GM12878 (cell line): ENCODE measurements at regions not wholly inside any gene's neighbourhood (a gene's known extent, or its start where the extent isn't known, plus 50 kb on each side); places are given as distances from the start of the nearest gene placed in this dataset.
A peak's percentile ranks its signal among the peaks of the same experiment; 100 is the strongest.

Experiments used
- NBN ChIP-seq: fragments of 450-650 bp; IDR thresholded peaks from 2 replicates; pipeline ENCODE4 v1.6.1; 2016
- NFYA ChIP-seq: IDR thresholded peaks from 2 replicates; pipeline ENCODE4 v1.6.1; 2011; ENCODE audit warnings: low read depth, mild to moderate bottlenecking, low read length, improper control_type of control experiment, borderline replicate concordance
- NRF1 ChIP-seq: conservative IDR thresholded peaks from 2 replicates; pipeline ENCODE4 v1.6.1; 2011; ENCODE audit warnings: mild to moderate bottlenecking, low read depth, low read length, improper control_type of control experiment
- POLR2A ChIP-seq: IDR thresholded peaks from 2 replicates; pipeline ENCODE4 v1.6.1; 2011; ENCODE audit warnings: low read depth, mild to moderate bottlenecking, low read length
- YBX1 ChIP-seq: fragments of 450-650 bp; IDR thresholded peaks from 2 replicates; pipeline ENCODE4 v1.6.1; 2016; ENCODE audit warnings: antibody characterized with exemption
- ZNF274 ChIP-seq: IDR thresholded peaks from one replicate; pipeline ENCODE4 v1.8.0; 2011; ENCODE audit not compliant: insufficient read length, insufficient read depth
- TF ChIP-seq, protein P1 (sequence below), 3 experiments: IDR thresholded peaks in 2 of 3; conservative IDR thresholded peaks in 1 of 3; 2 replicates each; pipeline ENCODE4 v1.5.1; 2011; ENCODE audit warnings: low read depth in 3 of 3, low read length in 3 of 3, mild to moderate bottlenecking in 3 of 3, control low read depth in 2 of 3, moderate library complexity in 2 of 3, inconsistent platforms in 1 of 3, mixed read lengths in 1 of 3; ENCODE audit not compliant: control insufficient read depth in 2 of 3, insufficient read depth in 1 of 3; ENCODE audit errors: extremely low read depth in 1 of 3
- TF ChIP-seq, protein P2 (sequence below): IDR thresholded peaks from 2 replicates; pipeline ENCODE4 v1.6.1; 2012; ENCODE audit warnings: low read depth, low read length, improper control_type of control experiment
- TF ChIP-seq, protein P3 (sequence below): IDR thresholded peaks from 2 replicates; pipeline ENCODE4 v1.6.1; 2011; ENCODE audit warnings: borderline replicate concordance, low read depth, mild to moderate bottlenecking, moderate library complexity, low read length; ENCODE audit not compliant: insufficient read depth, poor library complexity, severe bottlenecking
- TF ChIP-seq, protein P4 (sequence below): fragments of 450-650 bp; IDR thresholded peaks from 2 replicates; pipeline ENCODE4 v1.6.1; 2017; ENCODE audit warnings: mild to moderate bottlenecking, moderate library complexity
- TF ChIP-seq, protein P5 (sequence below): IDR thresholded peaks from 2 replicates; pipeline ENCODE4 v1.6.1; 2011; ENCODE audit warnings: low read depth, low read length, improper control_type of control experiment, borderline replicate concordance
- TF ChIP-seq, protein P6 (sequence below): IDR thresholded peaks from 2 replicates; pipeline ENCODE4 v1.6.1; 2012; ENCODE audit warnings: low read length, inconsistent platforms

DNA sequence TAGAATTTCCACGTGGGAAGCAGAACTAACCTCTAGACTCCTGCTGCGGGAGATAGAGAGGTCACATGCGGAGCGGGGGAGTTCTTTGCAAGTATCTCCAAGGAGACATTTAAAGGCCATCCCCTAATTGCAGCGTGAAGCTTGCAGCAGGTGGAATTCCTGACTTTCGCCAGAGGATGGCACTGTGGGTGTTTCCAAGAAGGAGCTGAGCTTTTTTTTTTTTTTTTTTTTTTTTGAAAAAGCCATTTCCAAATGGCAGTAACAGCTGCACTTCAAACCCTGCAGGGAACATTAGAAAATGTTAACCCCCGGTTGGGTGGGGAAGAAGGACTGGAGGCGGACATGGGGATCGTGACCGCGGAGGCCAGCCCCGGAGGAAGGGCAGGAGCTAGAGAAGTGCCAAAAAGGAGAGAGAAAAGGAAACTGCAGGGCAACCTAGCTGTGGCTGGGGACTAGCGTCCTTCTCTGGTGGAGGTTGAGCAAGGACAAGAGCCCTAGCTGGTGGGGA is 487.7 kb downstream of the TYW1 start:
- TF ChIP-seq, protein P1, sequence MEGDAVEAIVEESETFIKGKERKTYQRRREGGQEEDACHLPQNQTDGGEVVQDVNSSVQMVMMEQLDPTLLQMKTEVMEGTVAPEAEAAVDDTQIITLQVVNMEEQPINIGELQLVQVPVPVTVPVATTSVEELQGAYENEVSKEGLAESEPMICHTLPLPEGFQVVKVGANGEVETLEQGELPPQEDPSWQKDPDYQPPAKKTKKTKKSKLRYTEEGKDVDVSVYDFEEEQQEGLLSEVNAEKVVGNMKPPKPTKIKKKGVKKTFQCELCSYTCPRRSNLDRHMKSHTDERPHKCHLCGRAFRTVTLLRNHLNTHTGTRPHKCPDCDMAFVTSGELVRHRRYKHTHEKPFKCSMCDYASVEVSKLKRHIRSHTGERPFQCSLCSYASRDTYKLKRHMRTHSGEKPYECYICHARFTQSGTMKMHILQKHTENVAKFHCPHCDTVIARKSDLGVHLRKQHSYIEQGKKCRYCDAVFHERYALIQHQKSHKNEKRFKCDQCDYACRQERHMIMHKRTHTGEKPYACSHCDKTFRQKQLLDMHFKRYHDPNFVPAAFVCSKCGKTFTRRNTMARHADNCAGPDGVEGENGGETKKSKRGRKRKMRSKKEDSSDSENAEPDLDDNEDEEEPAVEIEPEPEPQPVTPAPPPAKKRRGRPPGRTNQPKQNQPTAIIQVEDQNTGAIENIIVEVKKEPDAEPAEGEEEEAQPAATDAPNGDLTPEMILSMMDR (IDR thresholded peaks at IDR 0.05 in 2 of 3, conservative IDR thresholded peaks at IDR 0.05 in 1 of 3; ENCODE audit: control insufficient read depth in 2 of 3, extremely low read depth in 1 of 3, insufficient read depth in 1 of 3, low read depth in 3 of 3, low read length in 3 of 3): peak; percentile 48 to 58 (median 53)
- TF ChIP-seq, protein P2, sequence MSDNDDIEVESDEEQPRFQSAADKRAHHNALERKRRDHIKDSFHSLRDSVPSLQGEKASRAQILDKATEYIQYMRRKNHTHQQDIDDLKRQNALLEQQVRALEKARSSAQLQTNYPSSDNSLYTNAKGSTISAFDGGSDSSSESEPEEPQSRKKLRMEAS: no peak
- no peak for TF ChIP-seq POLR2A
- TF ChIP-seq YBX1: no peak
- no peak for TF ChIP-seq NFYA
- no peak for TF ChIP-seq NRF1
- TF ChIP-seq, protein P3, sequence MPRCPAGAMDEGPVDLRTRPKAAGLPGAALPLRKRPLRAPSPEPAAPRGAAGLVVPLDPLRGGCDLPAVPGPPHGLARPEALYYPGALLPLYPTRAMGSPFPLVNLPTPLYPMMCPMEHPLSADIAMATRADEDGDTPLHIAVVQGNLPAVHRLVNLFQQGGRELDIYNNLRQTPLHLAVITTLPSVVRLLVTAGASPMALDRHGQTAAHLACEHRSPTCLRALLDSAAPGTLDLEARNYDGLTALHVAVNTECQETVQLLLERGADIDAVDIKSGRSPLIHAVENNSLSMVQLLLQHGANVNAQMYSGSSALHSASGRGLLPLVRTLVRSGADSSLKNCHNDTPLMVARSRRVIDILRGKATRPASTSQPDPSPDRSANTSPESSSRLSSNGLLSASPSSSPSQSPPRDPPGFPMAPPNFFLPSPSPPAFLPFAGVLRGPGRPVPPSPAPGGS: no peak
- TF ChIP-seq NBN: no peak
- TF ChIP-seq, protein P4, sequence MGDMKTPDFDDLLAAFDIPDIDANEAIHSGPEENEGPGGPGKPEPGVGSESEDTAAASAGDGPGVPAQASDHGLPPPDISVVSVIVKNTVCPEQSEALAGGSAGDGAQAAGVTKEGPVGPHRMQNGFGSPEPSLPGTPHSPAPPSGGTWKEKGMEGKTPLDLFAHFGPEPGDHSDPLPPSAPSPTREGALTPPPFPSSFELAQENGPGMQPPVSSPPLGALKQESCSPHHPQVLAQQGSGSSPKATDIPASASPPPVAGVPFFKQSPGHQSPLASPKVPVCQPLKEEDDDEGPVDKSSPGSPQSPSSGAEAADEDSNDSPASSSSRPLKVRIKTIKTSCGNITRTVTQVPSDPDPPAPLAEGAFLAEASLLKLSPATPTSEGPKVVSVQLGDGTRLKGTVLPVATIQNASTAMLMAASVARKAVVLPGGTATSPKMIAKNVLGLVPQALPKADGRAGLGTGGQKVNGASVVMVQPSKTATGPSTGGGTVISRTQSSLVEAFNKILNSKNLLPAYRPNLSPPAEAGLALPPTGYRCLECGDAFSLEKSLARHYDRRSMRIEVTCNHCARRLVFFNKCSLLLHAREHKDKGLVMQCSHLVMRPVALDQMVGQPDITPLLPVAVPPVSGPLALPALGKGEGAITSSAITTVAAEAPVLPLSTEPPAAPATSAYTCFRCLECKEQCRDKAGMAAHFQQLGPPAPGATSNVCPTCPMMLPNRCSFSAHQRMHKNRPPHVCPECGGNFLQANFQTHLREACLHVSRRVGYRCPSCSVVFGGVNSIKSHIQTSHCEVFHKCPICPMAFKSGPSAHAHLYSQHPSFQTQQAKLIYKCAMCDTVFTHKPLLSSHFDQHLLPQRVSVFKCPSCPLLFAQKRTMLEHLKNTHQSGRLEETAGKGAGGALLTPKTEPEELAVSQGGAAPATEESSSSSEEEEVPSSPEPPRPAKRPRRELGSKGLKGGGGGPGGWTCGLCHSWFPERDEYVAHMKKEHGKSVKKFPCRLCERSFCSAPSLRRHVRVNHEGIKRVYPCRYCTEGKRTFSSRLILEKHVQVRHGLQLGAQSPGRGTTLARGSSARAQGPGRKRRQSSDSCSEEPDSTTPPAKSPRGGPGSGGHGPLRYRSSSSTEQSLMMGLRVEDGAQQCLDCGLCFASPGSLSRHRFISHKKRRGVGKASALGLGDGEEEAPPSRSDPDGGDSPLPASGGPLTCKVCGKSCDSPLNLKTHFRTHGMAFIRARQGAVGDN: no peak
- TF ChIP-seq, protein P5, sequence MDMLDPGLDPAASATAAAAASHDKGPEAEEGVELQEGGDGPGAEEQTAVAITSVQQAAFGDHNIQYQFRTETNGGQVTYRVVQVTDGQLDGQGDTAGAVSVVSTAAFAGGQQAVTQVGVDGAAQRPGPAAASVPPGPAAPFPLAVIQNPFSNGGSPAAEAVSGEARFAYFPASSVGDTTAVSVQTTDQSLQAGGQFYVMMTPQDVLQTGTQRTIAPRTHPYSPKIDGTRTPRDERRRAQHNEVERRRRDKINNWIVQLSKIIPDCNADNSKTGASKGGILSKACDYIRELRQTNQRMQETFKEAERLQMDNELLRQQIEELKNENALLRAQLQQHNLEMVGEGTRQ: no peak
- TF ChIP-seq, protein P6, sequence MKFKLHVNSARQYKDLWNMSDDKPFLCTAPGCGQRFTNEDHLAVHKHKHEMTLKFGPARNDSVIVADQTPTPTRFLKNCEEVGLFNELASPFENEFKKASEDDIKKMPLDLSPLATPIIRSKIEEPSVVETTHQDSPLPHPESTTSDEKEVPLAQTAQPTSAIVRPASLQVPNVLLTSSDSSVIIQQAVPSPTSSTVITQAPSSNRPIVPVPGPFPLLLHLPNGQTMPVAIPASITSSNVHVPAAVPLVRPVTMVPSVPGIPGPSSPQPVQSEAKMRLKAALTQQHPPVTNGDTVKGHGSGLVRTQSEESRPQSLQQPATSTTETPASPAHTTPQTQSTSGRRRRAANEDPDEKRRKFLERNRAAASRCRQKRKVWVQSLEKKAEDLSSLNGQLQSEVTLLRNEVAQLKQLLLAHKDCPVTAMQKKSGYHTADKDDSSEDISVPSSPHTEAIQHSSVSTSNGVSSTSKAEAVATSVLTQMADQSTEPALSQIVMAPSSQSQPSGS: no peak
- no peak for TF ChIP-seq ZNF274
